Gastrocnemius medialis (tissue), 4 donors: ENCODE measurements at regions not wholly inside any gene's neighbourhood (a gene's known extent, or its start where the extent isn't known, plus 50 kb on each side); places are given as distances from the start of the nearest gene placed in this dataset.

ENCODE experiments used
- POLR2A ChIP-seq, 2 donors: fragments of 450-650 bp; IDR thresholded peaks; one replicate each; pipeline ENCODE4 v1.6.1; 2017; ENCODE audit warnings: antibody characterized with exemption in 2 of 2, mild to moderate bottlenecking in 2 of 2, moderate library complexity in 2 of 2
- TF ChIP-seq, protein P1 (sequence below), 5 experiments: fragments of 450-650 bp in 3 of 5; fragments of 200-600 bp in 2 of 5; sonication (generic) in 2 of 5; IDR thresholded peaks in 4 of 5; conservative IDR thresholded peaks in 1 of 5; 1 replicate in 4 of 5; 2 replicates in 1 of 5; pipeline ENCODE4 v1.5.1; 2016 to 2019; ENCODE audit warnings: antibody characterized with exemption in 5 of 5, mild to moderate bottlenecking in 3 of 5, moderate library complexity in 3 of 5

DNA sequence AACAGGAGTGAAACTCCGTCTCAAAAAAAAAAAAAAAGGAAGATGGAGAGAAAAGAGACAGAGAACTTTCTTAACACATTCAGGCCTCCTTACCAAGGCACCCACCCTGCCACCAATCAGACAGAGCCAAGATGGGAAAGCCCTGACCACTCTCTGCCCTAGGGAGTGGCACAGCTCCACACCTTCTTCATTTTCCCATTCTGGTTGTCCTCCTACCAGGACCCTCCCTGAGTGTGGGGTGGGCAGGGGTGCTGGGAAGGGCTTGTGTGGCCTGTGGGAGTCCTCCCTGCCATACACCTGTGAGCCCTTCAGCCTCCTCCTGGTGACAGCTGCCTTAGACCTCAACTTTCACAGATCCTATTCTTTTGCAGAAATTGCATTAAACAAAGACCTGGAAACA lies 513.6 kb downstream of the BCL11B start:
- TF ChIP-seq, protein P1, sequence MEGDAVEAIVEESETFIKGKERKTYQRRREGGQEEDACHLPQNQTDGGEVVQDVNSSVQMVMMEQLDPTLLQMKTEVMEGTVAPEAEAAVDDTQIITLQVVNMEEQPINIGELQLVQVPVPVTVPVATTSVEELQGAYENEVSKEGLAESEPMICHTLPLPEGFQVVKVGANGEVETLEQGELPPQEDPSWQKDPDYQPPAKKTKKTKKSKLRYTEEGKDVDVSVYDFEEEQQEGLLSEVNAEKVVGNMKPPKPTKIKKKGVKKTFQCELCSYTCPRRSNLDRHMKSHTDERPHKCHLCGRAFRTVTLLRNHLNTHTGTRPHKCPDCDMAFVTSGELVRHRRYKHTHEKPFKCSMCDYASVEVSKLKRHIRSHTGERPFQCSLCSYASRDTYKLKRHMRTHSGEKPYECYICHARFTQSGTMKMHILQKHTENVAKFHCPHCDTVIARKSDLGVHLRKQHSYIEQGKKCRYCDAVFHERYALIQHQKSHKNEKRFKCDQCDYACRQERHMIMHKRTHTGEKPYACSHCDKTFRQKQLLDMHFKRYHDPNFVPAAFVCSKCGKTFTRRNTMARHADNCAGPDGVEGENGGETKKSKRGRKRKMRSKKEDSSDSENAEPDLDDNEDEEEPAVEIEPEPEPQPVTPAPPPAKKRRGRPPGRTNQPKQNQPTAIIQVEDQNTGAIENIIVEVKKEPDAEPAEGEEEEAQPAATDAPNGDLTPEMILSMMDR (IDR thresholded peaks at IDR 0.05 in 4 of 5, conservative IDR thresholded peaks at IDR 0.05 in 1 of 5) = no peak
- TF ChIP-seq POLR2A (IDR thresholded peaks at IDR 0.05) = no peak
